Neural progenitor cell (in vitro differentiated cells): ENCODE measurements at regions not wholly inside any gene's neighbourhood (a gene's known extent, or its start where the extent isn't known, plus 50 kb on each side); places are given as distances from the start of the nearest gene placed in this dataset.

Experiments
- CTCF ChIP-seq: fragments of 200-600 bp; sonication (generic); IDR thresholded peaks from 2 replicates; pipeline ENCODE4 v1.5.1; 2017; ENCODE audit warnings: antibody characterized with exemption, mild to moderate bottlenecking
- EZH2 ChIP-seq: fragments of 200-600 bp; sonication (generic); IDR thresholded peaks from 2 replicates; pipeline ENCODE4 v1.6.1; 2017; ENCODE audit warnings: antibody characterized with exemption, mild to moderate bottlenecking, moderate library complexity

- TF ChIP-seq EZH2, result no peak
- TF ChIP-seq CTCF, result no peak
These were observed 221.4 kb upstream of the RBFOX1 start for GRCh38 chr16:7111265-7111664.
